ENCODE measurements at regions not wholly inside any gene's neighbourhood (a gene's known extent, or its start where the extent isn't known, plus 50 kb on each side); places are given as distances from the start of the nearest gene placed in this dataset.
"Not testable (repeated sequence)": the region's sequence is repeated elsewhere in the genome, so short reads cannot be mapped to it uniquely, and the experiment has no call there.

GRCh38 chr5:84752780-84753179 lies 368.1 kb upstream of the EDIL3 start:
- H2BK120ac ChIP-seq (ENCODE audit: low read depth, low read length) = no peak overlapping the region
- no peaks in the 10 kb centered on the region for H3K36me3 ChIP-seq (replicated peaks in 1 of 2; ENCODE audit: control insufficient read depth in 2 of 2, insufficient read depth in 2 of 2, low read length in 2 of 2)
- no CpG with 5 or more reads among the region's 2 CpGs for WGBS, 2 donors (ENCODE audit: extremely low coverage in 2 of 2, insufficient read length in 2 of 2, insufficient replicate concordance in 1 of 2)
- no peak overlapping the region for H3K9ac ChIP-seq (ENCODE audit: low read depth, low read length, poor library complexity)
- no peaks in the 10 kb centered on the region for H3K4me1 ChIP-seq (ENCODE audit: control insufficient read depth in 2 of 2, insufficient read depth in 1 of 2, low read depth in 1 of 2, low read length in 2 of 2)
- H2BK5ac ChIP-seq (ENCODE audit: low read length) = no peak overlapping the region
- no peak for DNase-seq (ENCODE audit: low spot score)
- no peaks in the 10 kb centered on the region for H3K9me3 ChIP-seq (replicated peaks in 1 of 2; ENCODE audit: control insufficient read depth in 2 of 2, insufficient read depth in 1 of 2, low read depth in 1 of 2, low read length in 2 of 2)
- no peak overlapping the region for H3K4me2 ChIP-seq (ENCODE audit: insufficient read depth, low read length, poor library complexity, severe bottlenecking)
- H3K4me3 ChIP-seq (ENCODE audit: low read length in 2 of 2) = no peak overlapping the region
- H4K8ac ChIP-seq (ENCODE audit: low read depth, low read length) = no peak overlapping the region
- H3K23ac ChIP-seq (ENCODE audit: low read depth, low read length, poor library complexity) = no peak overlapping the region
- no peak overlapping the region for H2BK12ac ChIP-seq (ENCODE audit: low read length)
- no peaks in the 10 kb centered on the region for H3K79me1 ChIP-seq (ENCODE audit: low read depth, low read length)
- no peak overlapping the region for H4K91ac ChIP-seq (ENCODE audit: low read depth, low read length, poor library complexity)
- H3K27me3 ChIP-seq (ENCODE audit: control insufficient read depth in 3 of 3, insufficient read depth in 3 of 3, low read depth in 1 of 3, low read length in 3 of 3) = no peaks in the 10 kb centered on the region
- no peak overlapping the region for H2BK15ac ChIP-seq (ENCODE audit: low read length)
- H2AFZ ChIP-seq (ENCODE audit: low read length) = no peak overlapping the region
- H3K18ac ChIP-seq (ENCODE audit: low read length) = no peak overlapping the region
- H3K27ac ChIP-seq (replicated peaks; ENCODE audit: low read length) = no peak overlapping the region
- H3K4ac ChIP-seq (ENCODE audit: low read length) = no peak overlapping the region
- no peak overlapping the region for H3K14ac ChIP-seq (ENCODE audit: low read length)
- no peak overlapping the region for H2AK5ac ChIP-seq (ENCODE audit: low read depth, low read length)

GRCh38 chr5:84748313-84748712 lies 363.6 kb upstream of the EDIL3 start:
- no peak overlapping the region for H2BK12ac ChIP-seq (ENCODE audit: low read length)

GRCh38 chr5:84746280-84746679 lies 361.6 kb upstream of the EDIL3 start:
- WGBS, 2 donors (ENCODE audit: extremely low coverage in 2 of 2, insufficient read length in 2 of 2, insufficient replicate concordance in 1 of 2) = no CpG with 5 or more reads among the region's 2 CpGs
- H3K27ac ChIP-seq (replicated peaks; ENCODE audit: low read length); H2BK120ac ChIP-seq (ENCODE audit: low read depth, low read length); H3K9me3 ChIP-seq (replicated peaks in 1 of 2; ENCODE audit: control insufficient read depth in 2 of 2, insufficient read depth in 1 of 2, low read depth in 1 of 2, low read length in 2 of 2); H3K4ac ChIP-seq (ENCODE audit: low read length); H3K27me3 ChIP-seq (ENCODE audit: control insufficient read depth in 3 of 3, insufficient read depth in 3 of 3, low read depth in 1 of 3, low read length in 3 of 3); H2AFZ ChIP-seq (ENCODE audit: low read length); H3K23ac ChIP-seq (ENCODE audit: low read depth, low read length, poor library complexity); H3K9ac ChIP-seq (ENCODE audit: low read depth, low read length, poor library complexity); H2AK5ac ChIP-seq (ENCODE audit: low read depth, low read length); H3K4me1 ChIP-seq (ENCODE audit: control insufficient read depth in 2 of 2, insufficient read depth in 1 of 2, low read depth in 1 of 2, low read length in 2 of 2); H2BK15ac ChIP-seq (ENCODE audit: low read length); H3K18ac ChIP-seq (ENCODE audit: low read length); H4K91ac ChIP-seq (ENCODE audit: low read depth, low read length, poor library complexity); H3K79me1 ChIP-seq (ENCODE audit: low read depth, low read length); H4K8ac ChIP-seq (ENCODE audit: low read depth, low read length); H3K4me2 ChIP-seq (ENCODE audit: insufficient read depth, low read length, poor library complexity, severe bottlenecking); H3K14ac ChIP-seq (ENCODE audit: low read length); H3K36me3 ChIP-seq (replicated peaks in 1 of 2; ENCODE audit: control insufficient read depth in 2 of 2, insufficient read depth in 2 of 2, low read length in 2 of 2); DNase-seq (ENCODE audit: low spot score); H2BK5ac ChIP-seq (ENCODE audit: low read length); H2BK12ac ChIP-seq (ENCODE audit: low read length); H3K4me3 ChIP-seq (ENCODE audit: low read length in 2 of 2): not testable (repeated sequence)

More at GRCh38 chr5:84748313-84748712, 363.6 kb upstream of the EDIL3 start:
- Histone ChIP-seq H2AK5ac (ENCODE audit: low read depth, low read length) (no peak overlapping the region), H2AFZ (ENCODE audit: low read length) (no peak overlapping the region), H2BK5ac (ENCODE audit: low read length) (no peak overlapping the region), H3K4me2 (ENCODE audit: insufficient read depth, low read length, poor library complexity, severe bottlenecking) (no peak overlapping the region), H3K18ac (ENCODE audit: low read length) (no peak overlapping the region), H3K36me3 (replicated peaks in 1 of 2; ENCODE audit: control insufficient read depth in 2 of 2, insufficient read depth in 2 of 2, low read length in 2 of 2) (no peaks in the 10 kb centered on the region), H3K4me3 (ENCODE audit: low read length in 2 of 2) (no peak overlapping the region), H3K27ac (replicated peaks; ENCODE audit: low read length) (no peak overlapping the region), H3K14ac (ENCODE audit: low read length) (no peak overlapping the region), H3K4ac (ENCODE audit: low read length) (no peak overlapping the region), H3K23ac (ENCODE audit: low read depth, low read length, poor library complexity) (no peak overlapping the region), H3K4me1 (ENCODE audit: control insufficient read depth in 2 of 2, insufficient read depth in 1 of 2, low read depth in 1 of 2, low read length in 2 of 2) (no peaks in the 10 kb centered on the region), H4K8ac (ENCODE audit: low read depth, low read length) (no peak overlapping the region), H3K27me3 (ENCODE audit: control insufficient read depth in 3 of 3, insufficient read depth in 3 of 3, low read depth in 1 of 3, low read length in 3 of 3) (no peaks in the 10 kb centered on the region), H4K91ac (ENCODE audit: low read depth, low read length, poor library complexity) (no peak overlapping the region), H3K9ac (ENCODE audit: low read depth, low read length, poor library complexity) (no peak overlapping the region), H2BK15ac (ENCODE audit: low read length) (no peak overlapping the region), H3K9me3 (replicated peaks in 1 of 2; ENCODE audit: control insufficient read depth in 2 of 2, insufficient read depth in 1 of 2, low read depth in 1 of 2, low read length in 2 of 2) (no peaks in the 10 kb centered on the region), H3K79me1 (ENCODE audit: low read depth, low read length) (no peaks in the 10 kb centered on the region), H2BK120ac (ENCODE audit: low read depth, low read length) (no peak overlapping the region)
- DNase-seq (ENCODE audit: low spot score) = no peak
- no CpG with 5 or more reads among the region's 1 CpG for WGBS, 2 donors (ENCODE audit: extremely low coverage in 2 of 2, insufficient read length in 2 of 2, insufficient replicate concordance in 1 of 2)

- no CpG with 5 or more reads among the region's 1 CpG for WGBS, 2 donors (ENCODE audit: extremely low coverage in 2 of 2, insufficient read length in 2 of 2, insufficient replicate concordance in 1 of 2)
- H4K8ac ChIP-seq (ENCODE audit: low read depth, low read length) = no peak overlapping the region
Observed at GRCh38 chr5:84741056-84741455, 356.4 kb upstream of the EDIL3 start.

More at GRCh38 chr5:84741056-84741455, 356.4 kb upstream of the EDIL3 start:
- H3K4me3 ChIP-seq (ENCODE audit: low read length in 2 of 2) = no peak overlapping the region
- no peak overlapping the region for H3K23ac ChIP-seq (ENCODE audit: low read depth, low read length, poor library complexity)
- H2AK5ac ChIP-seq (ENCODE audit: low read depth, low read length) = no peak overlapping the region
- no peaks in the 10 kb centered on the region for H3K36me3 ChIP-seq (replicated peaks in 1 of 2; ENCODE audit: control insufficient read depth in 2 of 2, insufficient read depth in 2 of 2, low read length in 2 of 2)
- no peak overlapping the region for H2AFZ ChIP-seq (ENCODE audit: low read length)
- H3K27ac ChIP-seq (replicated peaks; ENCODE audit: low read length) = no peak overlapping the region
- H3K9ac ChIP-seq (ENCODE audit: low read depth, low read length, poor library complexity) = no peak overlapping the region
- H3K79me1 ChIP-seq (ENCODE audit: low read depth, low read length) = no peaks in the 10 kb centered on the region
- DNase-seq (ENCODE audit: low spot score) = no peak
- no peak overlapping the region for H3K18ac ChIP-seq (ENCODE audit: low read length)
- no peak overlapping the region for H2BK15ac ChIP-seq (ENCODE audit: low read length)
- H3K4me1 ChIP-seq (ENCODE audit: control insufficient read depth in 2 of 2, insufficient read depth in 1 of 2, low read depth in 1 of 2, low read length in 2 of 2) = no peaks in the 10 kb centered on the region
- H3K27me3 ChIP-seq (ENCODE audit: control insufficient read depth in 3 of 3, insufficient read depth in 3 of 3, low read depth in 1 of 3, low read length in 3 of 3) = no peaks in the 10 kb centered on the region
- H3K9me3 ChIP-seq (replicated peaks in 1 of 2; ENCODE audit: control insufficient read depth in 2 of 2, insufficient read depth in 1 of 2, low read depth in 1 of 2, low read length in 2 of 2) = no peaks in the 10 kb centered on the region
- no peak overlapping the region for H3K4me2 ChIP-seq (ENCODE audit: insufficient read depth, low read length, poor library complexity, severe bottlenecking)
- H3K14ac ChIP-seq (ENCODE audit: low read length) = no peak overlapping the region
- H2BK12ac ChIP-seq (ENCODE audit: low read length) = no peak overlapping the region
- no peak overlapping the region for H4K91ac ChIP-seq (ENCODE audit: low read depth, low read length, poor library complexity)
- H2BK5ac ChIP-seq (ENCODE audit: low read length) = no peak overlapping the region
- H2BK120ac ChIP-seq (ENCODE audit: low read depth, low read length) = no peak overlapping the region
- H3K4ac ChIP-seq (ENCODE audit: low read length) = no peak overlapping the region
